ACC112 (cell line): ENCODE measurements at regions not wholly inside any gene's neighbourhood (a gene's known extent, or its start where the extent isn't known, plus 50 kb on each side); places are given as distances from the start of the nearest gene placed in this dataset.
A peak's percentile ranks its signal among the peaks of the same experiment; 100 is the strongest.

Source experiments
- H2AFZ ChIP-seq: fragments of 200-600 bp; sonication (generic); one replicate; pipeline ENCODE4 v1.6.0; 2017; ENCODE audit warnings: antibody characterized with exemption, low read length; ENCODE audit not compliant: unreplicated experiment
- H3K27ac ChIP-seq: fragments of 200-600 bp; sonication (generic); 2 replicates; pipeline ENCODE4 v1.5.1; 2014; ENCODE audit warnings: low read depth, mild to moderate bottlenecking, antibody characterized with exemption, low read length, moderate library complexity
- H3K27me3 ChIP-seq: fragments of 200-600 bp; sonication (generic); 2 replicates; pipeline ENCODE4 v1.6.1; 2014; ENCODE audit warnings: mild to moderate bottlenecking, antibody characterized with exemption, low read length, moderate library complexity, mixed read lengths; ENCODE audit not compliant: insufficient read depth
- H3K36me3 ChIP-seq: fragments of 200-600 bp; sonication (generic); 2 replicates; pipeline ENCODE4 v1.6.1; 2016; ENCODE audit warnings: mild to moderate bottlenecking, antibody characterized with exemption, low read length, moderate library complexity, mixed read lengths; ENCODE audit not compliant: insufficient read depth
- H3K4me1 ChIP-seq: fragments of 200-600 bp; sonication (generic); one replicate; pipeline ENCODE4 v1.6.1; 2016; ENCODE audit warnings: low read length, mixed read lengths; ENCODE audit not compliant: insufficient read depth, unreplicated experiment, control insufficient read depth
- H3K4me3 ChIP-seq: fragments of 200-600 bp; sonication (generic); 2 replicates; pipeline ENCODE4 v1.5.1; 2014; ENCODE audit warnings: mild to moderate bottlenecking, low read depth, low read length
- H3K79me2 ChIP-seq: fragments of 200-600 bp; sonication (generic); one replicate; pipeline ENCODE4 v1.6.0; 2016; ENCODE audit warnings: low read length; ENCODE audit not compliant: control insufficient read depth, unreplicated experiment, insufficient read depth

GRCh38 chr1:239023732-239024360 lies 362.5 kb upstream of the CHRM3 start:
- no peak overlapping the region for H3K4me3 ChIP-seq
- no peaks in the 10 kb centered on the region for H3K79me2 ChIP-seq
- H3K27ac ChIP-seq, result no peak overlapping the region
- H2AFZ ChIP-seq, result no peak overlapping the region
- no peaks in the 10 kb centered on the region for H3K36me3 ChIP-seq
- no peaks in the 10 kb centered on the region; the same call in 1 of the 2 replicates for H3K27me3 ChIP-seq
- no peaks in the 10 kb centered on the region for H3K4me1 ChIP-seq

DNA sequence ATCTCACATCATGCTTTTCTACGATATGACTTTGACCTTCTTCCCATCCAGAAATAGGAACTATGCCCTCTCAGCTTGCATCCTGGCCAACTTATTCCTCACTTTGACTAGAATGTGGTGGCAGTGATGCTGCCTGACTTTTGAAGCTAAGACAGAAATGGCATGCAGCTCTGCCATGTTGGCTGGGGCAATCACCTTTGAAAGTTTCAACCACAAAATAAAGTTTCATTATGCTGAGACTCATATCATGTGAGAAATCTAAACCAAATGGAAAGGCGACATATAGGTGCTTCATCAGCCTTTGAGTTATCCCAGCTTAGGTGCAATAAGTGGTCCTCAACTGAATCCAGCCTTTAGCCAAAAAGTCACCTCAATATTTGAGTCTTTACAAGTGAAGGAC lies 370.0 kb upstream of the CHRM3 start:
- no peaks in the 10 kb centered on the region for H3K4me1 ChIP-seq
- no peak overlapping the region for H3K4me3 ChIP-seq
- no peaks in the 10 kb centered on the region for H3K36me3 ChIP-seq
- H3K27me3 ChIP-seq, result no peaks in the 10 kb centered on the region
- H3K27ac ChIP-seq, result no peak overlapping the region
- no peak overlapping the region for H2AFZ ChIP-seq
- no peaks in the 10 kb centered on the region for H3K79me2 ChIP-seq

DNA sequence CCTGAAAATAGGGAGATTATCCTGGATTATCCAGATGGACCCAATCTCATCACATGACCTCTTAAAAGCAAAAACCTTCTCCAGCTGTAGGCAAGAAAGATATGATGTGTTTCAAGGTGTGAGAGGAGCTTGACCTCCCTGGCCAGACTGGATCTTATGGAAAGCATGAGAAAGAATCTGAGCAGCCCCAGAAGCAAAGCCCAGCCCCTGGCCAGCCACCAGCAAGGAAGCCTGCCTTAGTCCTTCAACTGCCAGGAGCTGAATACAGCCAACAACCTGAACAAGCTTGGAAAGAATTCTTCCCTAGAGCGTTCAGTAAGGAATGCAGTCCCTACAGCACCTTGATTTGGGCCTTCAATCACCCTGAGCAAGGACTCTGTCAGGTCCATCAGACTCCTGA lies 375.0 kb upstream of the CHRM3 start:
- H3K27me3 ChIP-seq, result peaks cover 5% of the 10 kb centered on the region; the same call in 1 of the 2 replicates
- H2AFZ ChIP-seq, result no peak overlapping the region
- no peak overlapping the region for H3K4me3 ChIP-seq
- H3K79me2 ChIP-seq, result no peaks in the 10 kb centered on the region
- H3K36me3 ChIP-seq, result no peaks in the 10 kb centered on the region
- no peaks in the 10 kb centered on the region for H3K4me1 ChIP-seq
- H3K27ac ChIP-seq, result no peak overlapping the region

DNA sequence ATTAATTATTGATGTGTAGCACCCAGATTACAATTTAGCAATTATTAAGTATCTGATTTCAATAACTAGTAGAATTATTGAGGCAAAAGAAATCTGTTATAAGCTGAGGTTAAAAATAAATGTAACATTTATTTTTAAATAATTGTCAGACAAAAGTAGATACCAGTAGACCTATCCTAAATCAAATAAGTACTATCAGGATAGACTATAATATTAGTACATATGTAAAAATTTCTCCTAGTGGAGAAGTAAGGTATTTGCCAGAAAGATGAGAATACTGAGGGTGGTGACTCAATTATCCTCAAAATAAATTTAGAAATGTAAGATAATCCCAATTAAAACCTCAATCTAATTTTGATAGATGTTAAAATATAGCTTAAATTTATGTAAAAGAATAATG lies 377.8 kb upstream of the CHRM3 start:
- H2AFZ ChIP-seq, result no peak overlapping the region
- H3K4me1 ChIP-seq, result no peaks in the 10 kb centered on the region
- no peaks in the 10 kb centered on the region for H3K36me3 ChIP-seq
- no peak overlapping the region for H3K4me3 ChIP-seq
- no peak overlapping the region for H3K27ac ChIP-seq
- no peaks in the 10 kb centered on the region for H3K79me2 ChIP-seq
- peaks cover 12% of the 10 kb centered on the region; the same call in 1 of the 2 replicates for H3K27me3 ChIP-seq

- no peak overlapping the region for H2AFZ ChIP-seq
- no peaks in the 10 kb centered on the region for H3K79me2 ChIP-seq
- peaks cover 12% of the 10 kb centered on the region; the same call in 1 of the 2 replicates for H3K27me3 ChIP-seq
- no peak overlapping the region for H3K4me3 ChIP-seq
- H3K36me3 ChIP-seq, result no peaks in the 10 kb centered on the region
- H3K4me1 ChIP-seq, result no peaks in the 10 kb centered on the region
- H3K27ac ChIP-seq, result no peak overlapping the region
These were observed 380.1 kb upstream of the CHRM3 start for GRCh38 chr1:239006276-239006675.

DNA sequence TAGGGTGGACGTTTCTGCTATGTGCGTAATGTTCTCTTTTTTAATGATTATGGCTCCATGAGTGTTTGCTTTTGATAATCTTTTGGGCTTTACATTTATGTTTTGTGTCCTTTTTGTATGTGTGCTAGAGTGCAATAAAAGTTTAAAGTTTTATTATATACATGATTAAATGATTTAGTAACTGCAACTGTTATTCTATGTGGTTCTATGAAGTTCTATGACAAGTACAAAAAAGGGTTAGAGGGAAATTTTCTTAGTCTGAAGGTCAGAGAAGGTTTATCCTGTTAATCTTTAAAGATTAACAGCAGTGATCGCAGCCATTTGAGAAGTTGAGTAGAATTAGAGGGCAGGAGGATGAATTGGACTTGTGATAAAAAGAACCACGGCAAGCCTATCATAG lies 386.4 kb upstream of the CHRM3 start:
- Histone ChIP-seq H3K36me3 (no peaks in the 10 kb centered on the region), H3K79me2 (no peaks in the 10 kb centered on the region), H3K27me3 (no peaks in the 10 kb centered on the region), H3K4me3 (no peak overlapping the region), H2AFZ (no peak overlapping the region), H3K4me1 (no peaks in the 10 kb centered on the region), H3K27ac (no peak overlapping the region)

DNA sequence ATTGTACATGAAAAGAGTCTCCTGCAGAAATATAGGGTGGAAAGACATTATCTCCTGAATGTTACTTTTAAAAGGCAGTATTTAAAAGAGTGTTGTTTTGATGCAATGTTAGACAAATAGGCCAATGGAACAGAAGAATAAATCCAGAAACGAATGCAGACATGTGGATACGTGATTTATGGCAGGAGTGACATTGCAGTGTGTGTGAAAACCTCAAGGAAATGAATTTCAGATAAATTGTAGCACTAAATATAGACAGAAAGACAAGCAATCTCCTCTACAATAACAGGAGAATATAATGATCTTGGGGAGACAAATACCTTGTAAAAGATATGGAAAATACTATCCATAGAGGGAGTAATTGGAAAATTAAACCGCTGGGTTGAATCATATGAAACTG lies 387.8 kb upstream of the CHRM3 start:
- no peak overlapping the region for H2AFZ ChIP-seq
- no peaks in the 10 kb centered on the region for H3K4me1 ChIP-seq
- no peaks in the 10 kb centered on the region for H3K36me3 ChIP-seq
- H3K79me2 ChIP-seq, result no peaks in the 10 kb centered on the region
- H3K4me3 ChIP-seq, result no peak overlapping the region
- no peak overlapping the region for H3K27ac ChIP-seq
- H3K27me3 ChIP-seq, result no peaks in the 10 kb centered on the region

- H2AFZ ChIP-seq, result no peak overlapping the region
- H3K4me3 ChIP-seq, result no peak overlapping the region
- no peaks in the 10 kb centered on the region for H3K4me1 ChIP-seq
- no peaks in the 10 kb centered on the region for H3K36me3 ChIP-seq
- H3K79me2 ChIP-seq, result no peaks in the 10 kb centered on the region
- H3K27me3 ChIP-seq, result no peaks in the 10 kb centered on the region
- no peak overlapping the region for H3K27ac ChIP-seq
These were observed 394.4 kb upstream of the CHRM3 start for GRCh38 chr1:238991765-238992495.

DNA sequence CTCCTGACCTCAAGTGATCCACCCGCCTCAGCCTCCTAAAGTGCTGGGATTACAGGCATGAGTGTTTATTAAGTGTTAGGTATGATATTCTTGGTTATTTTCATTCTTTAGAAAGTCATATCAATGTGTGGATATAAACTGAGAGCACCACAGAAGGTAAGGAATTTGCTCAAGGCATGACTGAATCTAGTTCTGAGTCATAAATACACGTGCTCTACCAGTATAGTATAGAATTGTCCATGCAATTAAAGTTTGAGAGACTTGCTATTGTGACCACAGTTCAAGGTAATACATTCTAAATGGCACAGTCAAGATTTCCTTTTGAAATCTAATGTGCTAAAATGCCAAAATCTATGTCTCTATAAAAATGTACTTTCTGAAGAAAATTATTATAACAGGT lies 401.1 kb upstream of the CHRM3 start:
- H3K4me3 ChIP-seq, result no peak overlapping the region
- H3K27ac ChIP-seq, result no peak overlapping the region
- H3K79me2 ChIP-seq, result no peaks in the 10 kb centered on the region
- no peaks in the 10 kb centered on the region for H3K27me3 ChIP-seq
- H2AFZ ChIP-seq, result no peak overlapping the region
- no peaks in the 10 kb centered on the region for H3K4me1 ChIP-seq
- no peaks in the 10 kb centered on the region for H3K36me3 ChIP-seq

GRCh38 chr1:238982736-238983135 lies 403.6 kb upstream of the CHRM3 start:
- Histone ChIP-seq H2AFZ (no peak overlapping the region), H3K27ac (no peak overlapping the region), H3K4me3 (no peak overlapping the region), H3K4me1 (no peaks in the 10 kb centered on the region), H3K79me2 (no peaks in the 10 kb centered on the region), H3K27me3 (no peaks in the 10 kb centered on the region), H3K36me3 (no peaks in the 10 kb centered on the region)

GRCh38 chr1:238981317-238981933 lies 404.9 kb upstream of the CHRM3 start:
- Histone ChIP-seq H3K79me2 (no peaks in the 10 kb centered on the region), H2AFZ (peak overlapping the region; percentile 69), H3K4me1 (no peaks in the 10 kb centered on the region), H3K4me3 (no peak overlapping the region), H3K27me3 (no peaks in the 10 kb centered on the region), H3K36me3 (no peaks in the 10 kb centered on the region), H3K27ac (no peak overlapping the region)
